ELF-1 (cell line): ENCODE measurements at regions not wholly inside any gene's neighbourhood (a gene's known extent, or its start where the extent isn't known, plus 50 kb on each side); places are given as distances from the start of the nearest gene placed in this dataset.

Source experiments
- DNase-seq: peaks from one replicate; pipeline ENCODE4 v3.0.0-alpha.2; 2016; ENCODE audit warnings: low read depth, low spot score

GRCh38 chr10:121418126-121418777 lies 180.0 kb downstream of the FGFR2 start:
- DNase-seq, result no peak

- DNase-seq, result no peak
Observed at GRCh38 chr10:121420006-121420405, 178.2 kb downstream of the FGFR2 start.

- no peak for DNase-seq
Observed at GRCh38 chr10:121422096-121422495, 176.1 kb downstream of the FGFR2 start.

- no peak for DNase-seq
Observed at GRCh38 chr10:121425623-121426022, 172.6 kb downstream of the FGFR2 start.

GRCh38 chr10:121426307-121426706 lies 171.9 kb downstream of the FGFR2 start:
- no peak for DNase-seq
